Fibroblast of pulmonary artery (primary cell): ENCODE measurements at regions not wholly inside any gene's neighbourhood (a gene's known extent, or its start where the extent isn't known, plus 50 kb on each side); places are given as distances from the start of the nearest gene placed in this dataset.

ENCODE experiments used
- DNase-seq: peaks from one replicate; pipeline ENCODE4 v3.0.0-alpha.2; 2010; ENCODE audit warnings: low read depth
- H3K4me3 ChIP-seq: replicated peaks from 2 replicates; pipeline ENCODE4 v1.5.1; 2011; ENCODE audit warnings: low read depth, mild to moderate bottlenecking, control low read depth, low read length, moderate library complexity
- CTCF ChIP-seq: IDR thresholded peaks from 2 replicates; pipeline ENCODE4 v1.5.1; 2011; ENCODE audit warnings: mild to moderate bottlenecking, control low read depth, low read length, inconsistent platforms; ENCODE audit errors: missing control alignments

GRCh38 chr16:5735444-5735843 lies 637.8 kb upstream of the EEF2KMT start:
- DNase-seq = no peak
- H3K4me3 ChIP-seq = no peak overlapping the region
- no peak for TF ChIP-seq CTCF

GRCh38 chr16:5730783-5731182 lies 633.2 kb upstream of the EEF2KMT start:
- TF ChIP-seq CTCF = no peak
- H3K4me3 ChIP-seq = no peak overlapping the region
- DNase-seq = no peak

GRCh38 chr16:5722116-5722619 lies 624.6 kb upstream of the EEF2KMT start:
- H3K4me3 ChIP-seq = no peak overlapping the region
- no peak for TF ChIP-seq CTCF
- no peak for DNase-seq

GRCh38 chr16:5715155-5715554 lies 617.6 kb upstream of the EEF2KMT start:
- no peak for TF ChIP-seq CTCF
- H3K4me3 ChIP-seq = no peak overlapping the region
- no peak for DNase-seq

- no peak overlapping the region for H3K4me3 ChIP-seq
- TF ChIP-seq CTCF = no peak
- DNase-seq = no peak
These were observed 612.3 kb upstream of the EEF2KMT start for GRCh38 chr16:5709889-5710288.

GRCh38 chr16:5706211-5706610 lies 608.6 kb upstream of the EEF2KMT start:
- DNase-seq = no peak
- H3K4me3 ChIP-seq = no peak overlapping the region
- no peak for TF ChIP-seq CTCF

- no peak overlapping the region for H3K4me3 ChIP-seq
- TF ChIP-seq CTCF = no peak
- DNase-seq = no peak
These were observed 606.7 kb upstream of the EEF2KMT start for GRCh38 chr16:5704271-5704670.
